ENCODE measurements at regions not wholly inside any gene's neighbourhood (a gene's known extent, or its start where the extent isn't known, plus 50 kb on each side); places are given as distances from the start of the nearest gene placed in this dataset.

- DNase-seq (ENCODE audit: low read depth) = no peak
- no peak overlapping the region for H3K4me3 ChIP-seq (replicated peaks; ENCODE audit: low read depth, low read length)
- TF ChIP-seq CTCF (IDR thresholded peaks at IDR 0.05; ENCODE audit: low read length, missing control alignments) = no peak
Measured at GRCh38 chr4:108529984-108530905, 90.1 kb upstream of the RPL34 start.

GRCh38 chr4:108529102-108529501, 91.3 kb upstream of the RPL34 start:
- no peak for DNase-seq (ENCODE audit: low read depth)
- no peak for TF ChIP-seq CTCF (IDR thresholded peaks at IDR 0.05; ENCODE audit: low read length, missing control alignments)
- H3K4me3 ChIP-seq (replicated peaks; ENCODE audit: low read depth, low read length) = no peak overlapping the region

- H3K4me3 ChIP-seq (replicated peaks; ENCODE audit: low read depth, low read length) = no peak overlapping the region
- DNase-seq (ENCODE audit: low read depth) = no peak
- no peak for TF ChIP-seq CTCF (IDR thresholded peaks at IDR 0.05; ENCODE audit: low read length, missing control alignments)
Measured at GRCh38 chr4:108527723-108528122, 92.7 kb upstream of the RPL34 start.

GRCh38 chr4:108520807-108521206, 99.6 kb upstream of the RPL34 start:
- H3K4me3 ChIP-seq (replicated peaks; ENCODE audit: low read depth, low read length) = no peak overlapping the region
- no peak for TF ChIP-seq CTCF (IDR thresholded peaks at IDR 0.05; ENCODE audit: low read length, missing control alignments)
- DNase-seq (ENCODE audit: low read depth) = no peak

GRCh38 chr4:108519911-108520601, 100.3 kb upstream of the RPL34 start:
- no peak overlapping the region for H3K4me3 ChIP-seq (replicated peaks; ENCODE audit: low read depth, low read length)
- no peak for DNase-seq (ENCODE audit: low read depth)
- TF ChIP-seq CTCF (IDR thresholded peaks at IDR 0.05; ENCODE audit: low read length, missing control alignments) = no peak

- H3K4me3 ChIP-seq (replicated peaks; ENCODE audit: low read depth, low read length) = no peak overlapping the region
- DNase-seq (ENCODE audit: low read depth) = no peak
- TF ChIP-seq CTCF (IDR thresholded peaks at IDR 0.05; ENCODE audit: low read length, missing control alignments) = no peak
Measured at GRCh38 chr4:108519208-108519833, 101.1 kb upstream of the RPL34 start.
